ENCODE measurements at regions not wholly inside any gene's neighbourhood (a gene's known extent, or its start where the extent isn't known, plus 50 kb on each side); places are given as distances from the start of the nearest gene placed in this dataset.

GRCh38 chr18:33871363-33872025 lies 293.5 kb downstream of the ASXL3 start:
- Histone ChIP-seq H3K4me1 (peaks cover 1% of the 10 kb centered on the region), H3K36me3 (replicated peaks in 1 of 2; ENCODE audit: insufficient read depth in 1 of 2, low read depth in 2 of 2) (no peaks in the 10 kb centered on the region), H3K27me3 (no peaks in the 10 kb centered on the region), H3K27ac (no peak overlapping the region), H3K4me3 (no peak overlapping the region), H3K9me3 (no peaks in the 10 kb centered on the region)
- DNase-seq (no peak), ATAC-seq (no peak)
- WGBS, 2 donors, result 77 to 80% methylated on average over 2 of the region's 2 CpGs
- TF ChIP-seq POLR2A (IDR thresholded peaks at IDR 0.05), result no peak
- TF ChIP-seq, protein P1, sequence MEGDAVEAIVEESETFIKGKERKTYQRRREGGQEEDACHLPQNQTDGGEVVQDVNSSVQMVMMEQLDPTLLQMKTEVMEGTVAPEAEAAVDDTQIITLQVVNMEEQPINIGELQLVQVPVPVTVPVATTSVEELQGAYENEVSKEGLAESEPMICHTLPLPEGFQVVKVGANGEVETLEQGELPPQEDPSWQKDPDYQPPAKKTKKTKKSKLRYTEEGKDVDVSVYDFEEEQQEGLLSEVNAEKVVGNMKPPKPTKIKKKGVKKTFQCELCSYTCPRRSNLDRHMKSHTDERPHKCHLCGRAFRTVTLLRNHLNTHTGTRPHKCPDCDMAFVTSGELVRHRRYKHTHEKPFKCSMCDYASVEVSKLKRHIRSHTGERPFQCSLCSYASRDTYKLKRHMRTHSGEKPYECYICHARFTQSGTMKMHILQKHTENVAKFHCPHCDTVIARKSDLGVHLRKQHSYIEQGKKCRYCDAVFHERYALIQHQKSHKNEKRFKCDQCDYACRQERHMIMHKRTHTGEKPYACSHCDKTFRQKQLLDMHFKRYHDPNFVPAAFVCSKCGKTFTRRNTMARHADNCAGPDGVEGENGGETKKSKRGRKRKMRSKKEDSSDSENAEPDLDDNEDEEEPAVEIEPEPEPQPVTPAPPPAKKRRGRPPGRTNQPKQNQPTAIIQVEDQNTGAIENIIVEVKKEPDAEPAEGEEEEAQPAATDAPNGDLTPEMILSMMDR (IDR thresholded peaks at IDR 0.05), result no peak
- intact Hi-C loops (cut with DNase I), result no loop called here

GRCh38 chr18:33870059-33870458 lies 292.0 kb downstream of the ASXL3 start:
- H3K27ac ChIP-seq, result no peak overlapping the region
- no peaks in the 10 kb centered on the region for H3K27me3 ChIP-seq
- H3K9me3 ChIP-seq, result no peaks in the 10 kb centered on the region
- H3K36me3 ChIP-seq (replicated peaks in 1 of 2; ENCODE audit: insufficient read depth in 1 of 2, low read depth in 2 of 2), result no peaks in the 10 kb centered on the region
- H3K4me1 ChIP-seq, result peaks cover 13% of the 10 kb centered on the region
- ATAC-seq, result no peak
- no peak for DNase-seq
- TF ChIP-seq, protein P1 (IDR thresholded peaks at IDR 0.05), result no peak
- no peak for TF ChIP-seq POLR2A (IDR thresholded peaks at IDR 0.05)
- intact Hi-C loops (cut with DNase I), result no loop called here
- no peak overlapping the region for H3K4me3 ChIP-seq

DNA sequence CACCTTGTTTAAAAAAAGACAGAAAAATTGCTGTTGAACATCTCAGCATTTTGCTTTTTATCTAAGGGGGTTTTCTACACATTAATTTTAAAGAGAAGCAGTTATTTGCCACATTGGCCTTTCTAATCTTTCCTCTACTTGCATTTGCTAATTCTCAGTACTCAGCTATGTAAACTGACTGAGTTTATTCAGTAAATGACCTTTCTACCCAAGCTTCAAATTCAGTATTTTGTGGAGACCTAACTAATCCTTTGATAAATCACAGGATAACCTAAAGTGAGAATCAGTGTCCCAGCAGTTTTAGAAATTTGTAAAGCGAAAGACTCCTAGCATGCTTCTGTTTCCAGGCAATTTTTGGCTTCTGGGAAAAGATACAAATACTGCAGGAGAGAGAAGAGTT lies 288.4 kb downstream of the ASXL3 start:
- H3K36me3 ChIP-seq (replicated peaks in 1 of 2; ENCODE audit: insufficient read depth in 1 of 2, low read depth in 2 of 2), result no peaks in the 10 kb centered on the region
- ATAC-seq (no peak), DNase-seq (no peak)
- peaks cover 0 to 8% (median 0%) of the 10 kb centered on the region in 3 donors for H3K9me3 ChIP-seq
- WGBS, 2 donors, result 86 to 88% methylated on average over 1 of the region's 1 CpG
- no peak overlapping the region for H3K27ac ChIP-seq
- intact Hi-C loops (cut with DNase I), result no loop called here
- no peak overlapping the region for H3K4me3 ChIP-seq
- no peaks in the 10 kb centered on the region for H3K27me3 ChIP-seq
- no peak for TF ChIP-seq POLR2A (IDR thresholded peaks at IDR 0.05)
- TF ChIP-seq, protein P1 (IDR thresholded peaks at IDR 0.05), result no peak
- peaks cover 13% of the 10 kb centered on the region for H3K4me1 ChIP-seq

- 92% methylated on average over 1 of the region's 1 CpG; no CpG with 5 or more reads in 1 of the 2 donors for WGBS, 2 donors
- no peak for TF ChIP-seq POLR2A (IDR thresholded peaks at IDR 0.05)
- TF ChIP-seq, protein P1 (IDR thresholded peaks at IDR 0.05), result no peak
- peaks cover 0 to 8% (median 0%) of the 10 kb centered on the region in 3 donors for H3K9me3 ChIP-seq
- no peak overlapping the region for H3K4me3 ChIP-seq
- ATAC-seq, result no peak
- H3K4me1 ChIP-seq, result peaks cover 13% of the 10 kb centered on the region
- no peak overlapping the region for H3K27ac ChIP-seq
- H3K36me3 ChIP-seq (replicated peaks in 1 of 2; ENCODE audit: insufficient read depth in 1 of 2, low read depth in 2 of 2), result no peaks in the 10 kb centered on the region
- no peak for DNase-seq
- H3K27me3 ChIP-seq, result no peaks in the 10 kb centered on the region
- intact Hi-C loops (cut with DNase I), result no loop called here
Measured at GRCh38 chr18:33863912-33864311, 285.9 kb downstream of the ASXL3 start.

DNA sequence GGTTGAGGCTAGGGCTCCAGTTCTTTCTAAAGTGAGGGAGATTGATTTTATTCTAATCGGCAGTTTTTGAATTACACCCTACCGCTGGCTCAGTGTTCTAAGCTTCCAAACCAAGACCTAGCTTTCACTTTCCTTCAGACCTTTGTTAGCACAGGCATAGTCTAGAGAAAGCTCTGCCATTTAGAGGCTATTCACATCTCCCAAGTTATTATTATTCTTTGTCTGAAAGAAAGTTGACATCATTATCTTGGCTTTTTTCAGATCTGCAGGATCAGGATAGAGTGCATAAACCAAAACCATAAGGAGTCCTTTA lies 276.8 kb downstream of the ASXL3 start:
- Histone ChIP-seq H3K27ac (no peak overlapping the region), H3K27me3 (no peaks in the 10 kb centered on the region), H3K36me3 (replicated peaks in 1 of 2; ENCODE audit: insufficient read depth in 1 of 2, low read depth in 2 of 2) (no peaks in the 10 kb centered on the region), H3K4me1 (no peaks in the 10 kb centered on the region), H3K4me3 (no peak overlapping the region), H3K9me3 (no peaks in the 10 kb centered on the region)
- TF ChIP-seq, protein P1 (IDR thresholded peaks at IDR 0.05), result no peak
- no peak for TF ChIP-seq POLR2A (IDR thresholded peaks at IDR 0.05)
- DNase-seq (no peak), ATAC-seq (no peak)
- intact Hi-C loops (cut with DNase I), result no loop called here
- WGBS, 2 donors, result 98 to 100% methylated on average over 2 of the region's 2 CpGs

Measured in body of pancreas (tissue), 4 donors.